Glomerular visceral epithelial cell (primary cell): ENCODE measurements at regions not wholly inside any gene's neighbourhood (a gene's known extent, or its start where the extent isn't known, plus 50 kb on each side); places are given as distances from the start of the nearest gene placed in this dataset.
A peak's percentile ranks its signal among the peaks of the same experiment; 100 is the strongest.

Experiments used
- DNase-seq: peaks from one replicate; pipeline ENCODE4 v3.0.0-alpha.2; 2016; ENCODE audit errors: extremely low spot score

DNA sequence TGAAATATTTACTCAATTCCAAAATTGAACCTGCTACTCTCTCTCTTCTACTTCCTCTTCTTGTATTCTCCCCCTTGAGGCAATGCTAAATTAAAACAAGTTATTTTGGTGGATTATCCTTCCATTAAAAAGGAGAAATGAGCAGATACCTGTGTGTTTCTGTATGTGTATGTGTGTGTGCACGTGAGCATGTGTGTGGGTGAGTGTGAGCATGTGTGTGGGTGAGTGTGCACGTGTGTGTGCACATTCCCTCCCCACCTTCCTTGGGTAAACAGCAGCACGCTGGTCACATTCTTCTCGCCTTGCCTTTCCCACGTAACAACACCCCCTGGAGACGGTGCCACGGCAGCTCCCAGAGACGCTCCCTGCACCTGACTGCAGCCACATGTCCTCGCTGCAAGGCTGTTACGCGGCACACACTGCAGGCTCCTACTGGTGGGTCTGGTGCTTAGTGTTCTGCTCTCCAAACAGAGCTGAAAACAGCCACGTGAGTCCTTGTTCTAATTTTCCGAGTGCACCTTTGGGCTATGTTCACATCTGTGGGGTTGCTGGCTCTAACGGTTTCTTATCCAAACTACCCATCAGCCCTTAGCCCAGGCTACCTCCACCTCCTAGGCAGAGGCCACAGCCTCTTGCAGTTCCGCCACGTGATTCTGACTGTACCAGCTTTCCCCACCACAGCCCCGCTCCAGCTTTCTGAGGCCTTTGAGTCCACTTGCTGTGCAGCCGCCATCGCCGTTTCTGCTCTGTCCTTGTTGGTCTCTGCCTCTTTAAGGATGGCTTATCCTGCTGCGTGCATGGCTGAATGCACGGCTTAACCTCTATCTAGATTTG is 123.4 kb downstream of the CTTN start:
- DNase-seq = no peak

DNA sequence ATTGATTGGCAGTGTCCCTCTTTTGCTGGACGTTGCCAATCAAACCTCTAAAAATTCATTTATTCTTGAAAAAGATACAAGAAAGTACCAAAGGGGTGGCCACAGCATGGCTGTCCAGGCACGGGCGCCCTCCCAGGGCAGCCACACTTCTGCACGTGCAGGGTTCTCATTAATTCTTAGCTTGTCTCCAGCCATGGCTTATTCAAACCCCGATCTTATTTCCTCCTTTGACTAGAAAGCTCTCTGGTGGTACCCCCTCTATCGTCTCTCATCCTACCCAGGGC is 123.9 kb downstream of the CTTN start:
- no peak for DNase-seq

DNA sequence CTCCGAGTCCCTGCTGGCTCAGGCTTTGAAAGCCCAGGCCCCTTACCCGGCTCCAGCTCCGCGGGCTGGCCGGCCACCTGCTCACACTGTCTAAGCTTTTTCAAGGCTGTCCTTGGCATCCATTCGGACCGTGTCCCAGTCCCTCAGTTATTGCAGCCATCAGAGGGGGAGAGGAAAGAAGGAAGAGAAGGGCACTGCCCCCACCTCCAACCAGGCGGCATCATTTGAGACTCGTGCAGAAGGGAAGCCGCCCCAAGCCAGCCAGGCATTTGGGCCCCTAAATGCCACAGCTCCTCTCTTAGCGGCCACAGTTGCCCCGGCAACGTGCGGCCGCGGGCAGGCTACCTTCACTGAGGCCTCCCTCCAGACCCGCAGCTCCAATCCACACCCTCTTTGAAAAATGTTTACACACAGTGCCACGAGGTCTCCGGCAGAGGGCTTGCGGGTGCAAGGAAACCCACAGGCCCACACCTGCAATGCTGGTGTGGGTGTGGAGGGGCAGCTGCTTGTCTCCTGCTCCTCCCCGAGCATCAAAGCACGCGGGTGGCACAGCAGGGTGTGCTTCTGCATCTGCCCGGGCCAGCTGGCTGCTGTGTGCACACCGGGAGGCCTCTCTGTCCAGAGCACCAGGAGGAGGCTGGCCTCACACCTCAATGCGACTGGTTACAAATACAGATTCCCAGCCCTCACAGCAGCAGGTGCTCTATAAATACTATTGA is 124.4 kb downstream of the CTTN start:
- no peak for DNase-seq

DNA sequence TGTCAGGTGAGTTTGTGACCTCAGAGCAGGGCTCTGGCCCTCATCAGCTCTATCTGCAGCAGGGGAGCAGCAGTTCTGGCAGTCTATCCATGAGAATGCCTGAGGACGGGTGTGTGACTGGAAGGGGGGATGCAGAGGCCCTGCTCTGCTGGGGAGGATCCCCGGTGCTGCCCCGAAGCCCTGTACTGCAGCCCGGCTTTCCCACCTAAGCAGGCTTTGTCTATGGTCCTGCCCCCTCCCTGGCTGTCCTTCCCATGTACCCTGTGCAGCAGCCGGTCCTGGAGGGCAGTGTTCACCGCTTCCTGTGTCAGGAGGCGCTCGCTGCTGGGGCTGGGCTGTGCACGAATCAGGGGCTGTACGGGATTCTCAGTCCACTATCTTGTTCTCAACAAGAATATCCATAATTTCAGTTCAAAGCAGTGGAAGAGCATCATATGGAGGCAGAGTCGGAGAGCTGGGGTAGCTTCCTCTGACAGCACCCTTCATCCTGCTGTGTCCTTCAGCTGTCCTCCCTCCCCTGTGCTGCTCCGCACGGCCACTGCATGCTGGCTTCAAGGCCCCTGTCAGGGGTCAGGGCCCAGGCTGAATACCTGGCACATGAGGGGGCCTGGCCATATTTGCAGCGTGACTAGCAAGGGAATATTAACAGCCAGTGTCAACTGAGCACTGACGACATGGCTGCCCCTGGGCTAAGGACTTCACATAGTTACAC is 125.2 kb downstream of the CTTN start:
- DNase-seq = no peak

DNA sequence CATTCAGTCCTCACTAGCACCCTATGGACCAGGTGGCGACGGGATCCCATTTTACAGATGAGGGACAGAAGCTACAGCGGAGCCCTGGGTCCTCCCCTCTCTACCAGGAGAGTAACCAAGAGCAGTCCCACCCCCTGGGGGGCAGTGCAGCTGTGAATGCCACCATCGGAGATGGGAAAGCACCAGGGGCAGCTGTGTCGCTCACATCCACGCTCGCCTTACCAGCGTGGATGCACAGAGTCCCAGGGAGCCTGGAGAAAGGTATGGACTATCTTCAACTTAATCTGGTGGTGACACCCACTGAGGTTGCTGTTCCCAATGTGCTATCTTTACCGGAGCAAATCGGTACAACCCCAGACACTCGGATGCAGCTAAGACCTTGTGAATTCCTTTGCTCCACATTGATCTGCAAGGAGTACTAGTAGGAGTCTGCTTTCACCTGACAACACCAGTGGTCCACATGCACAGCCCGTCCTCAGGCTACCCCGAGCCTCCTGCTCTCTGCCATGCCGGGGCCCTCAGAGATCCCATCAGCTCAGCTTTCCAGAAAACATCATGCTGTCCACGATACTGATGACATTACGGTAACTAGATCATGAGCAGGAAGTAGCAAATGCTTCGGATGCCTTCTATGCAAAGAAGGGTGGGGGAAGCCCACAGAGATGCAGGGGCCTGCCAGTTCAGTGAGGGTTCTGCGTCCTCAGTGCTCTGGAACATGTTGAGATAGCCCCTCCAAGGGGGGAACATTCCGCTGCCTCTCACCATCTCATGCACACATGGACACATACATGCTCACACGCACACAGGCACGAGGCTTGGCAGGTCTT is 126.0 kb downstream of the CTTN start:
- no peak for DNase-seq

DNA sequence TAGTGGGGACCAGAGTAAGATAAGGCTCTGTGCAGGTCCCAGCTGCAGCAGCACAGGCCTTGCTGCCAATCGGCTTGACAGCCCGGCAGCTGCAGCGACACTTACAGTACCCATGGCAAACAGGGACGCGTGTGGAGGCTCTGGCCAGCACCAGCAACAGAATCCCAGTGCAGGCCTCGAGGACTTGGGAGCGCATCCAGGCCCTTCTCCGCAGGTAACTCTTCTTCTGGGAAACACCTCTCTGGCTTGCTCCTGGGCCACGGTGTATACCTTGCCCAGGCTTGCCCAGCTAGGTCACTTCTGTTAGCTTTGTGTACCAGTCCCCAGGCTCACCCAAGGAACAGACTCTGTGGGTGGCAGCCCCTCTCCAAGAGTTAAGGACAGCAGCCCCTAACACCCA is 126.7 kb downstream of the CTTN start:
- no peak for DNase-seq

DNA sequence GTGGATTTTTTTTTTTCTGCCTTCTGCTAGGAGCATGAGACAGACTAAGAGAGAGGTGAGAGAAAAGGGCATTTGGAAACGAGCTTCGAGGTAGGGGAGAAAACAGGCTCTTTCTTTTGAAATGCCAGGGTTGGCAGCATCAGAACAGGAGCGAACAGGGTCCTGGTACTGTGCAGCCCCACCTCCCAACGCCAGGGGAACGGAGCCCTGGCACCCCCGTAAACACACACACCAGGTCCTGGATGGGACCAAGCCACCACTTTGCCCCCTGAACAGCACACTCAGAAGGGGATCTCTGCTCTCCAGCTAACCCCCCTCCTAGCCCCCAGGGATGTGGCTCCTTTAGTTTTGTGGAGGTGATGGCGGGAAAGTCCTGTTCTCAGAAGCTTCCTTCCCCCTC is 127.1 kb downstream of the CTTN start:
- DNase-seq = no peak

DNA sequence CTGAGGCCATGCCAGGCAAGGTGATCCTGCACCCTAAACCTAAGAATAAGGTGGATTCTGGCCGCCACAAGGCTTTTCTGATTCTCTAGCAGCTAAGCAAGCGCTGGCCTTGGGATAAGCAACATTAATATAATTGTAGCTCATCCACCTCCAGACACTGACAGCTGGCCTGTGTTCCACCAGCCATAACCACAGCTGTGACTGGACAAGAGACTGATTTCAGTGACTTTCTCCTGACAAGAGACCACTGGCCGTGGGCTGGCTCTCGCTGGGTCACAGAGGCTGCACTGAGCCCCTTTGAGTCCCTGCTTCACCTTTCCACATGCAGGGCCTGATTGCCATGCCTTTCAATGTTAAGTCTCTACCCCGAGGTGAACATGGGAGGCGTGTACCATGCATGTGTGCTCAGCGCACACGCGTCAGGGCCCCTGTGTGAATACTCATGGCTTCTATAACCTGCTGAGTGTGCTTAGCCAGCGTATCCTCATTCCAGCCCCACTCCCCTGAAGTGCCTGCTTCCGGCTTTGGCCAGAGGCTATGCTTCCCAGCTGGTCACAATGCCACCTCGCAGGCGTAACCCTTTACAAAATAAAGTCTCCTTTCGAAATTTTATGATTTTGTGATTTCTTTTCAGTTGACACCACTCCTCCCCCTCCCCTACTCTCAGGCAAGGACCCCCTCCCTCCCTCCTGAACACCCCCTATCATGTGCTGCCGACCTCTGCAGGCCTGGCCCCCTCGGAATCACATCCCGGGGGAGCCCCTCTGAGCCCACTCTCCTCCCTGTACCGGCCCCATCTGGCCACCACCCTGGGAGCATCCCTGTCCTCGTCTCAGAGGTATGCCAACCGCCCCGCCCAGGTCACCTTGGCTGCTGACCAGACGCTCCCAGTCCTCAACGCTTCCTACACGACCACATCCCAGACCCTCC is 128.1 kb downstream of the CTTN start:
- DNase-seq = no peak

DNA sequence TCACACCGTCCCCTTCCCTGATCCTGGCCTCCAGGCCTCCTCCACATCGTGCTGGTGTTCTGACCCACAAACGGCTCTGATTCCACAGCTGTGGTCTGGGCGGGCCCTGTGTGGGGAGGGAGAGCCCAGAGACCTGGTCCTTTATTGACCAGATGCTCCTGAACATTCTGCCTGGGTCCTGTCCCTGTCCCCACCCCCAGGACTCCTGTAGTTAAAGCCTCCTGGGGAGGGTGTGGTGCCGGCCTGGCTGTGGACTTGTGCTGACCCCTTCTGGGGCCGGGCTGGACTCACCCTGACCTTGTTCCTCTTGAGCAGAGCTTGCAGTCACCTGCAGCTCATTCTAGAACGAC is 128.7 kb downstream of the CTTN start:
- no peak for DNase-seq

DNA sequence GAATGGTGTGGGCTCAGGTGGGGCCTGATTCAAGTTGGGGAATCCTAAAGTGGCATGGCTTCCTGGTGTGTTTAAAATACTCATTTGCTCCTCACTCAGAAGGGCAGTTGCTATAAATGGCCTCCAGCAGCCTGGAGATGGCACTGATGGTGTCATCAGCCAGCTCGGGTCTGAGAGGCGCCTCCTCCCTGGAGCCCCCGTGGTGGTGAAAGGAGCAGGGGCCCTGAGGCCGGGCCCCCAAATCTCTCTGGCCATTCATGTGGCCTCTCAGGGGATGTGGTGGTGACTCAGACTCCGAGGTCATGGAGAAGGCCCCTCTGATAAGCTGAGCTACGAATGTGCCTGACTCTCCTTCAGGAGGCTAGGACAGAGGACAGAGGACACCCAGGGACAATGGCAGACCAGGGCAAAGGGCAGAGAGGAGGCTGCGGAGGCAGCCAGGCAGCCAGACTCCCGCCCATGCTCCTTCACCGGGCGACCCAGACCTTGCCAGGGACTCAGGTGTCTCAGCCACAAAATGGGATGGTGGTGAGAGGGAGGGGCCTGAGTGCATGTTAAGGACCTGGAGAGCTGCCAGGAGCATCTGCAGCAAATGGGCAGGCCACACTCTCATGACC is 129.2 kb downstream of the CTTN start:
- DNase-seq = no peak

DNA sequence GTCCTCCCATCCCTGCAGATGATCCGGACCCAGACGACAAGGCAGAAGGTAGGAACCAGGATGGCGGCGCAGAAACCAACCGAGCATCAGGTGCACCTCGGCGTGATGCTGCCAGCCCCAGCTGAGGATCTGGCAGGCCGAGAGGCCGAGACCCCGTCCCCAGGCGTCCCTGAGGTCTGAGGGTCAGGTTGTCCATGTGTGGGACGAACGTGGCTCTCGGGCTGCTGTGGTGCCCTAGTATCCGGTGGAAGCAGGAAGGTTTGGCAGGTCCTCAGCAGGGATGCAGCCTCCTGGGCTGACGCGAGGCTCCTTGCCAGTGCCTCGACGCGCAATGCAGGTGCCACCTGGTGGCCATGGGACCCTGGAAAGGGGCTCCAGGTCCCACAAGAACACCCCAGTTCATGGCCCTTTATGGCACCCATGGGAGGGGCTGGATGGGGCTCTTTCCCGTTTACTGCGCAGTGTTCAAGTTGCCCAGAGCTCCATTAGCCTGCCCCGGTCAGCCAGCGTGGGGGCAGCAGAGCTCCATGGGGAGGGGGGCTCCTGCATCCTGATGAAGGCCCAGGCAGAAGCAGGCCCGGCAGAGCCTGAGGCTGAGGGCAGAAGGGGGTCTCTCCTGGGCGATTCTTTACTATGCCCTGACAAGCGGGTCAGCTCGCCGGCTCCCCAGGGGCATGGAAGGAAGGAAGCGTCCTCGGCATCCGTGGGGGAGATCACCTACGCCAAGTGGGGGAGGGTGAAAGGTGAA is 129.9 kb downstream of the CTTN start:
- no peak for DNase-seq

DNA sequence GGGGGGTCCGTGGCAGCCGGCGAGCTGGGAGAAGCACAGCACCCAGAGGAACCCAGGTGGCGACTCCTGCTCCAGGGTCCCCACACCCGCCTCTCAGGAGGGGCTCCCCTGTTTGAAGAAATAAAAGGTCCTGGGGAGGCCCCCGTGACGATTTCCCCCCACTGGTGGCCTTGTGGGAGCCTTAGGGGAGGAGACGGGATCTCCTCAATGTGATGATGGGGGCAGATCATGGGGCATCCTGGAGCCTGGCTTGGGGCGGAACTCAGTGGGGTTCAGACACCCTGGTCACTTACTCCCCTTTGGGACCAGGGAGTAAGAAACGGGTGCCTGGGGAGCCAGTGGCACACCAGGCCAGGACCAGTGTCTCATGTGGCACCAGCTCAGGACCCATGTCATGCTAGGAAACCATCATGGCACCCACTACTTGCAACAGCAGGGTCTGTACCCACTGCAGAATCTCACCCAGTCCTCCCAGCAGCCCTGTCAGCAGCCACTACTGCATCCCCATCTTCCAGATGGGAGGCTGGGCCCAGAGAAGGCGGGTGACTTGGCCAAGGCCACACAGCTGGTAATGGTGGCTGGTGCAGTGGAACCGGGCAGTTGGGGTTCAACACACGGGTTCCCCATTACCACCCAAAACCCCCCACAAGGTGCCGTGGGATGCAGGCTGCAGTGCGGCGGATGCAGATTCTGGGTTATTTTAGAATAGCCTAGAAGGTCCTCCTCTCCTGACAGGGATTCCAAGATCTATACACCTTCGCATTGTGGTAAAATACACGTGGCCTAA is 130.7 kb downstream of the CTTN start:
- no peak for DNase-seq

DNA sequence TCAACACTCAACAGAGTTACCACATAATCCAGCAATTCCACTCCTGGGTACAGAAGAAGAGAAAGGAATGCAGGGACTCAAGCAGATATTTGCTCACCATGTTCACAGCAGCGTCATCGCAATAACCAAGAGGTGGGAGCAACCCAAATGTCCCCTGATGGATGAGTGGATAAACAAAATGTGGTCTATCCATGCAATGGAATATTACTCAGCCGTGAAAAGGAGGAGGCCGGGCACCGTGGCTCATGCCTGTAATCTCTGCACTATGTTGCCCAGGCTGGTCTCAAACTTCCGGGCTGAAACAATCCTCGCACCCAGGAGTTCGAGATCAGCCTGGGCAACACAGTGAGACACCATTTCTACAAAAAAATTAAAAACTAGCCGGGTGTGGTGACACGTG is 131.7 kb downstream of the CTTN start:
- no peak for DNase-seq

DNA sequence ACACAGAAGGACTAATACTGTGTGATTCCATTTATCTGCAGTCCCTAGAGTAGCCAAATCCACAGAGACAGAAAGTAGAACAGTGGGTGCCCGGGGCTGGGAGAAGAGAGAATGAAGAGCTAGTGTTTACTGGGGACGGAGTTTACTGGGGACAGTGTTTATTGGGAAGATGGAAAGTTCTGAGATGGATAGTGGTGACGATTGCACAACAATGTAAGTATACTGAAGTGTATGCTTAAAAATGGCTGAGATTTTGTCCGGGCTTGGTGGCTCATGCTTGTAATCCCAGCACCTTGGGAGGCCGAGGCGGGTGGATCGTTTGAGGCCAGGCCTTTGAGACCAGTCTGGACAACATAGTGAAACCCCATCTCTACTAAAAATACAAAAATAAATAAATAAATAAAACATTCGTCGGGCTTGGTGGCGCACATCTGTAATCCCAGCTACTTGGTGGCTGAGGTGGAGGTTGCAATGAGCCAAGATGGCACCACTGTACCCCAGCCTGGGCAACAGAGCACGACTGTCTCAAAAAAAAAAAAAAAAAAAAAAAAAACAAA is 132.4 kb downstream of the CTTN start:
- DNase-seq = no peak

DNA sequence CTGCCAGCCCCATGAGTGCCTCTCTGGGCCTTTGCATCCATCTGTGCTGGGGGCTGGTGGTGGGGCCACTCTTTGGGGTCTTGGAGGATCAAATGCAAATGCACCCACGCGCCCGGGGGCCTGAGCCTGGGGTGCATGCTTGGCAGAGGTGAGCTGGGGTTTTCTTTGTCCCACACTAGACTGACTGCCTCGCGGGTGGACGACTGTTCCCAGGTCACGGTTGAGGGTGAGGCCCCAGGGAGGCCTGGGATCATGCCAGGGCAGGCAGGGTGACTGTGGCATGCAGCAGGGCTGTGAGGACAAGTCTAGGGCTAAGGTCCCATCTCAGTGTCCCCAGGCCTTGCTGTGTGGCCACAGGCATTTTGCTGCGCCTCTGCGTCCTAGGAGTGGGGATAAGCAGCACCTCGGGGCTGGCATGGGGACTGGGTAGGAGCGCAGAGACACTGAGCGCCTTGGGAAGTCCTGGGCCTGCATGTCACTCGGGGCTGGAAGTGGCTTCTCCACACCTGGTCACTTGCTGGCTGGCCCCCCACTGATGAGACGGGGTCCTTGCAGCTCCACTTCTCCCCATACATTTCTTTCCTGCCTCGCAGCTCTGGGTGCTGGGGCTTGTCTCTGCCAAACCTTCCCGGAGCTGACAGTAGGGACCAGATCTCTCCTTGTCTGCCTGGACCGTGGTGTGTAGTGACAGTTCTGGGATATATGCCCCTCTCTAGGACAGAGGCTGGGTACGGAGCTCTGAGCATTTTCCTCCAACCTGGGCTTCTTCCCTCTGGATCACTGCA is 133.1 kb downstream of the CTTN start:
- no peak for DNase-seq

DNA sequence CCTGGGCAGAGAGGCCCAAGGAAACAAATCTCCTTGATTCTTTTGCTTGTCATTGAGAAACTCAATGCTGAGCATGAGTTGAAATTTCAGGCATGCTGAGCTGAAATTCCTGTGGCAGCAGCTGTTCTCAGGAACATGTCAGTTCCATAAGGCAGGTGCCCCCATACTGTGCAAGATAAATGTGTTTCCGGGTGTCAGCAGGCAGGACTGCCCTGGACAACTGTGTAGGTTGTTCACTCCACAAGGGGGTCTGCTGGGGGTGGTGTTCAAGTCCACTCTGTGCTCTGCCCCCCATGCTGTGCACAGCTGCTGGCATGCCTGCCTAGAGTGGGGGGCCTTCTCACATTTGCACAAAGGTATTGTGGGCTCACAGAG is 133.7 kb downstream of the CTTN start:
- DNase-seq = peak; percentile 53

DNA sequence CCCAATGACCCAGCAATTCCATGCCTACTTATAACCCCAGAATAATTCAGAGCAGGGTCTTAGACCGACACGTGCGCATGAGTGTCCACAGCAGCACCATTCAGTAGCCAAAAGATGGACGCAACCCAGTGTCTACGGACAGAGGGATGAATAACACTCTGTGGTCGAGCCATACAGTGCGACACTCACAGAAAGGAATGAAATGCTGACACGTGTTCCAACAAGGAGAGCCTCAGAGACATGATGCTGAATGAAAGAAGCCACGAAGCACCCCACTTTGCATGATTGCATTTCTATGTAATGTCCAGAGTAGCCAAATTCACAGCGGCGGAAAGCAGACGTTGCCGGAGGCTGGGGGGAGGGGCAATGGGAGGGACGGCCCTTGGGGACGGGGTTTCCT is 134.4 kb downstream of the CTTN start:
- DNase-seq = peak; percentile 53
